ENCODE measurements at regions not wholly inside any gene's neighbourhood (a gene's known extent, or its start where the extent isn't known, plus 50 kb on each side); places are given as distances from the start of the nearest gene placed in this dataset.

- Histone ChIP-seq H3K9me3 (ENCODE audit: control insufficient read depth, insufficient read depth, low read depth, low read length) (no peaks in the 10 kb centered on the region), H3K4me3 (ENCODE audit: low read depth, low read length) (no peak overlapping the region), H3K27ac (ENCODE audit: extremely low read depth, low read depth, low read length) (no peak overlapping the region), H3K36me3 (ENCODE audit: control insufficient read depth in 2 of 2, insufficient read depth in 1 of 2, low read length in 2 of 2) (no peaks in the 10 kb centered on the region), H3K4me1 (ENCODE audit: control insufficient read depth, insufficient read depth, low read length) (no peaks in the 10 kb centered on the region)
- CTCF ChIA-PET, result no interaction called here
- POLR2A ChIA-PET, result no interaction called here
- TF ChIP-seq RBAK (tag by site-specific recombination; IDR thresholded peaks at IDR 0.05) (no peak), ZNF174 (tag by site-specific recombination; IDR thresholded peaks at IDR 0.05) (no peak), ZNF112 (tag by site-specific recombination; IDR thresholded peaks at IDR 0.05) (no peak), ZNF311 (tag by site-specific recombination; IDR thresholded peaks at IDR 0.05; ENCODE audit: borderline replicate concordance) (no peak), ZNF169 (tag by site-specific recombination; IDR thresholded peaks at IDR 0.05) (no peak), ELK4 (IDR thresholded peaks at IDR 0.05; ENCODE audit: borderline replicate concordance, low read depth, low read length) (no peak), GLI4 (tag by site-specific recombination; IDR thresholded peaks at IDR 0.05) (no peak), ZNF600 (tag by site-specific recombination; IDR thresholded peaks at IDR 0.05) (no peak), KLF1 (tag by site-specific recombination; IDR thresholded peaks at IDR 0.05) (no peak), ZNF621 (tag by site-specific recombination; IDR thresholded peaks at IDR 0.05) (no peak), ZNF114 (tag by site-specific recombination; IDR thresholded peaks at IDR 0.05) (no peak), BCL11B (tag by site-specific recombination; IDR thresholded peaks at IDR 0.05; ENCODE audit: low read depth) (no peak), ZBTB44 (tag by site-specific recombination; IDR thresholded peaks at IDR 0.05) (no peak), ZNF274 (IDR thresholded peaks at IDR 0.05; ENCODE audit: low read length) (no peak), ZNF274 (tag by site-specific recombination; IDR thresholded peaks at IDR 0.05; ENCODE audit: borderline replicate concordance) (no peak)
- TF ChIP-seq, protein P1, sequence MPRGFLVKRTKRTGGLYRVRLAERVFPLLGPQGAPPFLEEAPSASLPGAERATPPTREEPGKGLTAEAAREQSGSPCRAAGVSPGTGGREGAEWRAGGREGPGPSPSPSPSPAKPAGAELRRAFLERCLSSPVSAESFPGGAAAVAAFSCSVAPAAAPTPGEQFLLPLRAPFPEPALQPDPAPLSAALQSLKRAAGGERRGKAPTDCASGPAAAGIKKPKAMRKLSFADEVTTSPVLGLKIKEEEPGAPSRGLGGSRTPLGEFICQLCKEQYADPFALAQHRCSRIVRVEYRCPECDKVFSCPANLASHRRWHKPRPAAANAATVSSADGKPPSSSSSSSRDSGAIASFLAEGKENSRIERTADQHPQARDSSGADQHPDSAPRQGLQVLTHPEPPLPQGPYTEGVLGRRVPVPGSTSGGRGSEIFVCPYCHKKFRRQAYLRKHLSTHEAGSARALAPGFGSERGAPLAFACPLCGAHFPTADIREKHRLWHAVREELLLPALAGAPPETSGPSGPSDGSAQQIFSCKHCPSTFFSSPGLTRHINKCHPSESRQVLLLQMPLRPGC (tag by site-specific recombination; IDR thresholded peaks at IDR 0.05), result no peak
- TF ChIP-seq, protein P2, sequence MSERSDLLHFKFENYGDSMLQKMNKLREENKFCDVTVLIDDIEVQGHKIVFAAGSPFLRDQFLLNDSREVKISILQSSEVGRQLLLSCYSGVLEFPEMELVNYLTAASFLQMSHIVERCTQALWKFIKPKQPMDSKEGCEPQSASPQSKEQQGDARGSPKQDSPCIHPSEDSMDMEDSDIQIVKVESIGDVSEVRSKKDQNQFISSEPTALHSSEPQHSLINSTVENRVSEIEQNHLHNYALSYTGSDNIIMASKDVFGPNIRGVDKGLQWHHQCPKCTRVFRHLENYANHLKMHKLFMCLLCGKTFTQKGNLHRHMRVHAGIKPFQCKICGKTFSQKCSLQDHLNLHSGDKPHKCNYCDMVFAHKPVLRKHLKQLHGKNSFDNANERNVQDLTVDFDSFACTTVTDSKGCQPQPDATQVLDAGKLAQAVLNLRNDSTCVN (tag by site-specific recombination; optimal IDR thresholded peaks at IDR 0.05), result no peak
- TF ChIP-seq, protein P3, sequence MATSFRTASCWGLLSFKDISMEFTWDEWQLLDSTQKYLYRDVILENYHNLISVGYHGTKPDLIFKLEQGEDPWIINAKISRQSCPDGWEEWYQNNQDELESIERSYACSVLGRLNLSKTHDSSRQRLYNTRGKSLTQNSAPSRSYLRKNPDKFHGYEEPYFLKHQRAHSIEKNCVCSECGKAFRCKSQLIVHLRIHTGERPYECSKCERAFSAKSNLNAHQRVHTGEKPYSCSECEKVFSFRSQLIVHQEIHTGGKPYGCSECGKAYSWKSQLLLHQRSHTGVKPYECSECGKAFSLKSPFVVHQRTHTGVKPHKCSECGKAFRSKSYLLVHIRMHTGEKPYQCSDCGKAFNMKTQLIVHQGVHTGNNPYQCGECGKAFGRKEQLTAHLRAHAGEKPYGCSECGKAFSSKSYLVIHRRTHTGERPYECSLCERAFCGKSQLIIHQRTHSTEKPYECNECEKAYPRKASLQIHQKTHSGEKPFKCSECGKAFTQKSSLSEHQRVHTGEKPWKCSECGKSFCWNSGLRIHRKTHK (tag by site-specific recombination; IDR thresholded peaks at IDR 0.05), result no peak
These were observed 243.8 kb upstream of the BTG1 start for GRCh38 chr12:92389466-92389865.

DNA sequence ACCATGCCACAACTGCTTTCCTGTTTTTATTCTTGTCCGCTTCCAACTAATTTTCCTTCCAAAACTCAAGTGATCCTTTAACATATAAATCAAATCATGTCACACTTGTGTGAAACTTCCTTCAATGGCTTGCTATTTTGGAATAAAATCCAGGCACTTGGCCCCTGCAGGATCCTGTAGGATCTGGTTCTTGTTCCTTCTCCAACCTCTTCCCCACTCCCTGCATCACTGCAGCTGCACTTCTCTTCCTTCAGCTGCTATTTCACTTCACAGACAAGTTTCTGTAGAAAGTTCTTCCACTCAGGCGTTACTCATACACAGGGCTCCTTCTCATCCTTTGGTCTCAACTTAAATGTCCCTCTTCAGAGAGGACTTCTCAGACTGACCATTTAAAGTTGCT, 239.7 kb upstream of the BTG1 start:
- H3K4me1 ChIP-seq (ENCODE audit: control insufficient read depth, insufficient read depth, low read length), result no peaks in the 10 kb centered on the region
- no peaks in the 10 kb centered on the region for H3K9me3 ChIP-seq (ENCODE audit: control insufficient read depth, insufficient read depth, low read depth, low read length)
- ChIA-PET POLR2A (no interaction called here), CTCF (no interaction called here)
- H3K27ac ChIP-seq (ENCODE audit: extremely low read depth, low read depth, low read length), result no peak overlapping the region
- no peak overlapping the region for H3K4me3 ChIP-seq (ENCODE audit: low read depth, low read length)
- no peaks in the 10 kb centered on the region for H3K36me3 ChIP-seq (ENCODE audit: control insufficient read depth in 2 of 2, insufficient read depth in 1 of 2, low read length in 2 of 2)
- TF ChIP-seq ZNF350 (tag by site-specific recombination; IDR thresholded peaks at IDR 0.05) (no peak), ZNF76 (tag by site-specific recombination; IDR thresholded peaks at IDR 0.05; ENCODE audit: borderline replicate concordance, low read depth) (no peak), ZNF354C (tag by site-specific recombination; IDR thresholded peaks at IDR 0.05; ENCODE audit: borderline replicate concordance, low read depth) (no peak), ZSCAN4 (tag by site-specific recombination; IDR thresholded peaks at IDR 0.05) (no peak), SP3 (tag by site-specific recombination; IDR thresholded peaks at IDR 0.05) (no peak), ZFHX2 (tag by site-specific recombination; conservative IDR thresholded peaks at IDR 0.05) (no peak), ZNF10 (tag by site-specific recombination; IDR thresholded peaks at IDR 0.05) (no peak), HOXA7 (CRISPR knock-in tag; IDR thresholded peaks at IDR 0.05; ENCODE audit: borderline replicate concordance) (no peak), ZNF624 (tag by site-specific recombination; IDR thresholded peaks at IDR 0.05) (no peak)
- TF ChIP-seq, protein P4, sequence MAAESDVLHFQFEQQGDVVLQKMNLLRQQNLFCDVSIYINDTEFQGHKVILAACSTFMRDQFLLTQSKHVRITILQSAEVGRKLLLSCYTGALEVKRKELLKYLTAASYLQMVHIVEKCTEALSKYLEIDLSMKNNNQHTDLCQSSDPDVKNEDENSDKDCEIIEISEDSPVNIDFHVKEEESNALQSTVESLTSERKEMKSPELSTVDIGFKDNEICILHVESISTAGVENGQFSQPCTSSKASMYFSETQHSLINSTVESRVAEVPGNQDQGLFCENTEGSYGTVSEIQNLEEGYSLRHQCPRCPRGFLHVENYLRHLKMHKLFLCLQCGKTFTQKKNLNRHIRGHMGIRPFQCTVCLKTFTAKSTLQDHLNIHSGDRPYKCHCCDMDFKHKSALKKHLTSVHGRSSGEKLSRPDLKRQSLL (tag by site-specific recombination; IDR thresholded peaks at IDR 0.05), result no peak
